ENCODE measurements at regions not wholly inside any gene's neighbourhood (a gene's known extent, or its start where the extent isn't known, plus 50 kb on each side); places are given as distances from the start of the nearest gene placed in this dataset.

DNA sequence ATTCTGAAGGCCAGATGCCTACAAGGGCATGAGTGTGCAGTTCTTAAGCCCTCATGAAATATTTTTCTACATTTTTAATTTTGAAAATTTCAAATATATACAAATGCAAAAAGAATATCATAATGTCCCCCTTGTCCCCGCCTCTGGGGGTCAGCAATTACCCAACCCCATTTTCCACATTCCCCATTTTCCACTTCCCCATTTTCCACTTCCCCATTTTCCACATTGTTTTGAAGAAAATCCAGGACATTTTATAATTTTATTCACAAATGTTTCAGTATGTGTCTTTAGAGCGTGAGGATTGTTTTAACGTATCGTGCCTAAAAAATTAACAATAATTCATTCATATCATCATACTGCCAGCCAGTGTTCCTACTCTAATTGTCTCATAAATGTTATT is 403.6 kb upstream of the RAB6C start:
- no peak for DNase-seq

GRCh38 chr2:129580001-129580400 is 399.5 kb upstream of the RAB6C start:
- no peak for DNase-seq

DNA sequence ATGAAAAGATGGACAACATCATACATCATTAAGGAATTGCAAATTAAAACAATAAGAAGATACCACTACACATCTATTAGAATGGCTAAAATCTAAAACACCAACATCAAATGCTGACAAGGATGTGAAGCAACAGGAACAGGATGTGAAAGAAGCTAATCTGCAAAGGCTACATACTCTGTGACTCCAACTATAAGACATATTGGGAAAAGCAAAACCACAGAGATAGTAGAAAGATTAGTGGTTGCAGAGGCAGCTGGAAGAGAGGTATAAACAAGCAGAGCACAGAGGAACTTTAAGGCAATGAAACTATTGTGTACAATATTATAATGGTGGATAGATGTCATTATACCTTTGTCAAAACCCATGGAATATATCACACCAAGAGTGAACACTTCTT is 393.7 kb upstream of the RAB6C start:
- no peak for DNase-seq

DNA sequence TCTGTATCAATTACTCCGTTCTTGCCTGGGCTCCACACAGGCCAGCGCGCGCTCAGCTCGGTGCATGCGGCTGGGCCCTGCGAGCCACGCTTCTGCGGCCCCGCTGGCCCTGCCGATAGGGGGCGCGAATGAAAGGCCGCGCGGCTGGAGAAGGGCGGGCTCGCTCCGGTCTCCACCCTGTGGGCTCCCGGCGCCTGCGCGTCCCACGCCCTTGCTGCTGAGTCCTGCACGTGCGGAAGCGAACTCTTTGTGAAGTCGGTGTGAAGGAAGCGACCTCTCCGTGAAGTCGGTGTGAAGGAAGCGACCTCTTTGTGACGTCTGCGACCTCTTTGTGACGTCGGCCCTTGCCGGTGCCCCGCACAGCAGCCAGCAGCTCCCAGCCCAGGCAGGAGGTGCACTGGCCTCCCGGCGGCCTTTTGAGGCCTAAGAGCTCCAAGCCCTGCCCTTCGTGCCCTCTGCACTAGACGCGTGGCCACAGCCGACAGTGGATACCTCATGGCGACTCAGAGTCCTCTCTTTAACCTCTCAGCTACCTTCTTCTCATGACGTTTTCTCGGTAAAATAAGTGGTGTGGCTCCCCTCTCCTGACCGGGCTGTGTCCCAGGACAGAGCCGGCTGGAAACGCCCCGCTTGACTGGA is 391.9 kb upstream of the RAB6C start:
- DNase-seq, result no peak

- no peak for DNase-seq
These were observed 374.9 kb upstream of the RAB6C start for GRCh38 chr2:129604560-129604959.

GRCh38 chr2:129605646-129606045 is 373.8 kb upstream of the RAB6C start:
- no peak for DNase-seq

GRCh38 chr2:129606496-129607270 is 372.8 kb upstream of the RAB6C start:
- no peak for DNase-seq

DNA sequence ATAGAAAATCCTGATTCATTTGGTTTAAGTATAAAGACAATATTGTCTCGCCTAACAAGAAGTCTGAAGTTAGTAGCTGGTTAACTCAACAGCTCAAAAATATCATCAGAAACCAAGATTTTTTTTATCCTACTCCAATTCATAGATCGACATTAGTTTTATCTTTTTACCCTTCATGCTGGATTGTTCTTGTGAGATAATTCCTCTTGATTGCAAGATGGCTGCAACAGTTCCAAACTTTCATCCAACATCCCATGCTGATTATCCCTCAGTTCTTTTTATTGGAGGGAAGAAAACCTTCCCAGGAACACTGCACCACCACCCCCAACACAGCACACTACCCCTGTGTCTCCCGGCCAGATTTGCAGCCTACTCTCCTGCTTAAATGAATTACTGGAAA is 370.2 kb upstream of the RAB6C start:
- DNase-seq, result no peak

DNA sequence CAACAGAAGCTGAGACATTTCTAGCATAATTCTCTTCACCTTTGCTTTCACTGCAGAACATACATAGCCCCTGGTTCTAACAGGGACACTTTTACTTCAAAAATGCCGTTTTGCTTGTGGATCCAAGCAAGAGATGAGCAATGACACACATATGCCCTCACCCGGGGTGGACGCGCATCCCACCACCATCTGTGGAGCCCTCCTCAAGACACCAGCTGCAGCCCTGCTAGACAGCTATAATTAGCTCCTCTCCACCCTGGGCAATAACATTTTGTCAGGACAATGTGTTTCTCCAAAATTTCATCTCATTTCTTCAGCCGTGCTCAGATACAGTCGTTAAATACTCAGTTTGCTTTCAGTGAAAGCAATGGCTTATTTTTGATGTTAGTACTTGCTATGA is 368.7 kb upstream of the RAB6C start:
- no peak for DNase-seq

DNA sequence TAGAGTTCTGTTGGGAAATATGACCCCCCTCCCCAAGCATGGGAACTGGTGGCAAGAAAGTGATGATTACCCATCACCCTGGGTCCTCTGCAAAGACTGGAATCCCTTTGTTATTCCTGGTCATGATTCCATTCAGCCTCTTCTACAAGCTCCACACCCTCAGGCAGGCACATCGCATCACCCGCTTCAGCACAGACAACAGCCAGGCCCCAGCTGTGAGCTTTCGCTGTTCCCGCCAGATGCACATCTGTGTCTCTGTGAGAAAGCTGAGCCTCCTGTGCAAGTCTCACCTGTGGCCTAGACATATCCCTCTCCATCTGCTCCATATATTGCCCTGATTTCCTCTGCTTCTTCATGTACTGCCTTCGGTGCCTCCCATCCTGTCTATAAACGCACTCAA is 368.0 kb upstream of the RAB6C start:
- DNase-seq, result no peak

DNA sequence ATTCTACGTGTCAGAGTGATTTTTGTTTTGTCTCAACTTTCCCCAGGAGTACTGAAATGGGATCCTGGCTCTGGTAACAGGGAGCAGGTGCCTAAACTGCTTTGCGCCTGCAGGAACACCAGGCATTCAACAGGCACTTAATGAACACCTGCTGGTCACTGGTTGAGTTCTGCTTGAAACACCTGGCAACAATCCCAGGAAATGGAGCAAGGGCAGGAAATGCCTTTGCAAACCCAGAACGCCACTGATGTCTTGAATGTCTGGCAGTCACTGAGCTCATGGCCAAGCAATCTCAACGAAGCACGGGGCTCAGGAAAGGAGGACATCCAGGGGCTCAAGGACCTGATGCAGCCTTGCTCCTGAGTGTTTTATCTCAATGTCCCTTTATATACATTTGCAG is 360.0 kb upstream of the RAB6C start:
- no peak for DNase-seq

- DNase-seq, result no peak
These were observed 359.1 kb upstream of the RAB6C start for GRCh38 chr2:129620411-129620810.

- no peak for DNase-seq
These were observed 355.7 kb upstream of the RAB6C start for GRCh38 chr2:129623783-129624182.

GRCh38 chr2:129627437-129627836 is 352.0 kb upstream of the RAB6C start:
- DNase-seq, result no peak

DNA sequence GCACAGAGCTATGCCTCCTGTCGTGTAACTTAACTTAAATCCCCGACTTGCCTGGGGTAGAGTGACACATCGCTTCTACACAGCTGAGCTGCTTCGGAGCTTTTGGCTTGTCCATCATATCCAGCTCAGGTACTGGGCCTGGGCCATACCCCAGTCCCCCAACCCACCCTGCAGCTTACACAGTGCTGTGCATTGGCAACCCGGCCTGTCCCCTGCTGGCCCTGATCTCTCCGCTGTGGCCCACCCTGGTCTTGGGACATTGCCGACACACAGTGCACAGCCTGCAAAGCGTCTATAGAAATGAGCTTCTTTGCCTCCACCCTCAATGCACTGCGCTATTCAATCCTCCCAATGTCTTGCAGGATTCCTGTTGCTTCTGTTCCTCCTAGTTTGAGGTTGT is 342.8 kb upstream of the RAB6C start:
- DNase-seq, result no peak

DNA sequence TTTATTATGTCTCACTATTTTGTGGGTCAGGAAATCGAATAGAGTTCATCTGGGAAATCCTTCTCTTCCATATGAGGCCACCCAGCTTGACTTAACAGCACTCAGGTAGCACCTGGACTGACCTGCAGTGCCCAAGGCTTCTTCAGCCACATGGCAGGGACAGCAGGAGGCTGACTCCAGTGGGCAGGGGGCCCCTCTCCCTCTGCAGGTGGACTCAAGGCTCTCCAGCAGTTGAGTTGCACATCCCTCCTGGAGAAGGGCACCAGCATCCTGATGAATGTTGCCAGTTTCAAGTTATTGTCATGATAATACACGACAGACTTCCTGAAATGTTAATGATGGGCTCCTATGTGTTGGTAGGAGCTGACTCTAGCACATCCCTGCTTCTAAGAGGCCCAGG is 338.1 kb upstream of the RAB6C start:
- DNase-seq, result no peak

GRCh38 chr2:129642526-129643043 is 336.9 kb upstream of the RAB6C start:
- no peak for DNase-seq

DNA sequence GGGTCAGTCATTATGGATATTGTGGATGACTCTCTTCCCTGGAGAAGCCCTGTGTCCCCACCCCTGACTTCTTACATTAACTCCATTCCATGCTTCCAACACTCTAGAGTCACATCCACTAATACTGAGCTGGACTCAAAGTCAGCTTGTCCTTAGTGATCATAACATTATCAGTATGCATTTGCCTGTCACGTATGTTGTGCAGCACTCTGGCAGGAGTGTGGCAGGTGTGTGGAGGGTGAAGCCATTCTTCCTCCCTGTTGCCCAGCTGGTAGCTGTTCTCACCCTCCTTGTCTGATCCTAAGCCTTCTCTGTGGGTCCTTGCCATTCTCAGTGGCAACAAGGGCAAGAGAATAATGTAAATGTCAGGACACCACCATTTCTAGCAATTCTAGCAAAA is 334.1 kb upstream of the RAB6C start:
- DNase-seq, result no peak

- no peak for DNase-seq
These were observed 333.4 kb upstream of the RAB6C start for GRCh38 chr2:129646107-129646506.

DNA sequence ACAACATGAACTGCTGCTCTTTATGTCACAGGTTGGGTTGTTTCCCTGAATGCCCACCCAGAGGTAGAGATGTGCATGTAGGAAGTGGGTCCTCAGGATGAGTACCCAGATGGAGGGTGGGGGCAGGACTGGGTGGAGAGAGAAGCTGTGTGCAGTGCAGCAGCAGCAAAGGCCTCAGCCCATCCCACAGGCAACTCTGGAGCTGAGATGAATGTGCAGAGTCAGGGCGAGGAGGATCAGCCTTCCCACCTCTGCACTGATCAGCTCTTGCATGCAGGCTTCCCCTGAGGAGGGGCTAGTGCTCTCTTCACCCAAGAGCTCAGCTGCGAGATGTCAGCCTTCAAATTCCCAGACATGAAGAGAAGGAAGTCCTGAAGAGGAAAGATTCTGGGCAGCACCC is 326.2 kb upstream of the RAB6C start:
- DNase-seq, result no peak

DNA sequence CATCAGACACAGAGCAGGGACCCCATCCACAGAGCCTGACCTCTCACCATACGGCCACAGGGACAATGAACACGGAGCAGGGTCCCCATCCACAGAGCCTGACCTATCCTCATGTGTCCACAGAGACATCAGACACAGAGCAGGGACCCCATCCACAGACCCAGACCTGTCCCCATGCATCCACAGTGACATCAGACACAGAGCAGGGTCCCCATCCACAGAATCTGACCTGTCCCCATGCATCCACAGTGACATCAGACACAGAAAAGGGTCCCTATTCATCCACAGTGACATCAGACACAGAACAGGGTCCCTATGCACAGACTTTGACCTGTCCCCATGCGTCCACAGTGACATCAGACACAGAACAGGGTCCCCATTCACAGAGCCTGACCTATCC is 325.1 kb upstream of the RAB6C start:
- no peak for DNase-seq

GRCh38 chr2:129656081-129656598 is 323.3 kb upstream of the RAB6C start:
- DNase-seq, result no peak

DNA sequence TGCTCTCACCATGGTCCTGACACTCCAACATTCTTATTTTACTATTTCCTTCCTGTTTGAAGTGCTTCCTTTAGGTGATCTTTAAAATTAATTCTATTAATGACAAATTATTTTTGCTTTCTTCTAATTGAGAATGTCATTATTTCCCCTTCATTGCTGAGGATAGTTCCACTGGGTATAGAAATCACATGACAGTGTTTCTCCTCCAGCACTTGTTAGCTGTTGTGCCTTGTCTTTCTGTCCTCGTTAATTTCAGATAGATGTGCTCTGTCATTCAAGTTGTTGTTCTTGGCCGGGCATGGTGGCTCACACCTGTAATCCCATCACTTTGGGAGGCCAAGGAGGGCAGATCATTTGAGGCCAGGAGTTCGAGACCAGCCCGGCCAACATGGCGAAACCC is 321.0 kb upstream of the RAB6C start:
- DNase-seq, result no peak

GRCh38 chr2:129661935-129662334 is 317.5 kb upstream of the RAB6C start:
- DNase-seq, result no peak

Measured in activated CD4-positive, alpha-beta T cell treated with anti-CD3 and anti-CD28 coated beads, Interleukin-2, amount 50 U/mL, for 1 hour (primary cell).